ENCODE measurements at regions not wholly inside any gene's neighbourhood (a gene's known extent, or its start where the extent isn't known, plus 50 kb on each side); places are given as distances from the start of the nearest gene placed in this dataset.
A peak's percentile ranks its signal among the peaks of the same experiment; 100 is the strongest.
"Not testable (repeated sequence)": the region's sequence is repeated elsewhere in the genome, so short reads cannot be mapped to it uniquely, and the experiment has no call there.

DNA sequence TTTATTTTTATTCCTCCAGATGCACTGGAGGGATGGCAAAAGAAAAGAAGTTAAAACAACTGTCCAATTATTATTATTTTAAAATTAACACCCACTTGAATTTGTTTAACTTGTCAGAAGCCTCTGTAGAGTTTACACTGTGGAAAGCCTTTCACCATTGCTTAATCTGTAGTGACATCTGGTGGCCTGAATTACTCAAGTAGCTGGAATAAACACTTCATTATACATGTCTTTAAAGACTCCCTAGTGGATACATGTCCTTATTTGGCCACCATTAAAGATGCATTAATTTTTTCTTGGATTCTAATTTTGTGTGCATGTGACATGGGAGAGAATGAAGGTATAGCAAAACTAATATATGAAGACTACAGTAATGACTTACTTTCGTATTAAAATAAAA lies 1496.5 kb downstream of the FAM181B start:
- peak; percentile 7 to 9 for DNase-seq

DNA sequence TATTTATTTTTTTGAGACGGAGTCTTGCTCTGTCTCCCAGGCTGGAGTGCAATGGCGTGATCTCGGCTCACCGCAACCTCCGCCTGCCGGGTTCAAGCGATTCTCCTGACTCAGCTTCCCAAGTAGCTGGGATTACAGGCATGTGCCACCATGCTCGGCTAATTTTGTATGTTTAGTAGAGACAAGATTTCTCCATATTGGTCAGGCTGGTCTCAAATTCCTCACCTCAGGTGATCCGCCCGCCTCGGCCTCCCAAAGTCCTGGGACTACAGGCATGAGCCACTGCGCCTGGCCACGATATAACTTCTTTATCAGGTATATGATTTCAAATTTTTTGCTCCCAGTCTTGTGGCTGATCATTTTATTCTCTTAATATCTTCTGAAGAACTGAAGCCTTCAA lies 1506.3 kb downstream of the FAM181B start:
- DNase-seq, result not testable (repeated sequence)

DNA sequence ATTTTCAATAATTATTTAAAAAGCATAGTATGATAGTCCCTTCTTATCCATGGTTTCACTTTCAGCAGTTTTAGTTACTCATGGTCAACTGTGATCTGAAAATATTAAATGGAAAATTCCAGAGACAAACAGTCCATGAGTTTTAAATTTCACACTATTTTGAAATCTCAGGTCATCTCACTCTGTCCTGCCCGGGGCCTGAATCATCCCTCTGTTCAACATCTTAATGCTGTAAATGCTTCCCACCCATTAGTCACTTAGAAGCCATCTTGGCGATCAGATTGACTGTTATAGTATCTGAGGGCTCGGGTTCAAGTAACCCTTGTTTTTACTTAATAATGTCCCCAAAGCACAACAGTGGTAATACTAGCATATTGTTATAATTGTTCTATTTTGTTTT lies 1509.3 kb downstream of the FAM181B start:
- DNase-seq, result no peak

DNA sequence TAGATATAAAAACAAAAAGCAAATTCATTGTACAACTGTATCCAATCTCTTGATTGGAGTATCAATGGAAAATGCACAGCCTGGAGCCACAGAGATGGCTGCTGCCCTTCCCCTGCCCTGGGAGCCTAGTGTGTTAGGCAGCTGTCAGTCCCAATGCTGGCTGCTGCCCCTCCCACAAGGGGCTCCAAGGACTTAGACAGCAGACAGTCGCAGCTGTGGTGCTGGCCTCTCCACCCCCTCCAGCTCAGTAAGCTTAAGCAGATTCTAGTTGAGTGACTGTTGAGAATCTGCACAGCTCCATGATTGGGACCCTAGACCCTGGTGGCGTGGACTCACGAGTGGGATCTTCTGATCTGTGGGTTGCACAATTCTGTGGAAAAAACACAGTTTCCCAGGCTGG lies 1511.2 kb downstream of the FAM181B start:
- no peak for DNase-seq

DNA sequence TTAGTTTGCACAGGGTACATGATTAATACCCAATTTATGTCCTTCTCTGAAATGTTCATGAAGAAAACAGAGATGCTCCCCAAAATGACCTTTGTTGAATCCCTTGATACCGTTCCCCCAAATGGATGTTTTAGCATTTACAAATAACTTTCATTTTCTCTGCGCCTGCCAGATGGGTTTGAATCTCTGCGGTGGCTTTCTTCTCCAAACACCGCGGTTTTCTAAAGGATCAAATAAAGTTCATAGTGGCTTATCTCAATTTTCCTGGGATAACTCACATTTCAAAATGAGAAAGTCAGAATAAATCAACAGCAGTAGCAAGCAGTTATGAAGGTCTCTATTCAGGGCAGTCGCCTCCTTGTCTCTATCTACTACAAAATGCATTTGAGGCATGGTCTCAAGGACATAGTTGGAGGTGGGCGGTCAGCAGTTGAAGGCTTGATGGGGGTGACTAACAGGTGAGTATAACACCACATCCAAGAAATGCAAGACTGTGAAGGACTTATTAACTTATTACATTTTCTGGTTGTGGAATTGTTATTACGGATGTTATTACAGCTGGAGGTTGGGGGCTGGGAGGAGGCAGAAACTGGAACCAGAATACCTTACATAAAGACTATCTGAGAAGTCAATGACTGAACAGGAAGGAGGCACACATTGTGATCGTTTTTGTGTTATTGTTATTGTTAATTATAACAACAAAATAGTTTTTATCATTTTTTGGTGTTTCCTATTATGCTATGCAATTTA lies 1513.3 kb downstream of the FAM181B start:
- DNase-seq, result no peak

DNA sequence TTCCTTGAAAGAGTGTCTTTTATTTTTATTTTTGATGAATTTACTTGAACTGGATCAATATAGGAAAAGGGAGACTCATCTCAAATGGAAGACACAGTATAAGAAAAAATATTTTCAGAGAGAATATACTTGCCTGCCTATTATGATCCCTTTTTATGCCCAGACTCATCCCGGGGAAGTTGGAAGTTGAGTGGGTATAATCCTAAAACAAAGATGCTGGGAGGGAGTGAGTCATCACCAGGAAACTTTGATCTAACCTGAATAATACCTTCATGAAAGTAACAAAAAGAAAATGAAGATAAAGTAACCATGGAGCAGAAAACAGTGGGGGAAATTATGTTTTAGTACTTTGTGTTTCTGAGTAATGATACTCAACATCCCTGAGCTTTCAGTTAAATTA lies 1514.0 kb downstream of the FAM181B start:
- DNase-seq, result no peak

DNA sequence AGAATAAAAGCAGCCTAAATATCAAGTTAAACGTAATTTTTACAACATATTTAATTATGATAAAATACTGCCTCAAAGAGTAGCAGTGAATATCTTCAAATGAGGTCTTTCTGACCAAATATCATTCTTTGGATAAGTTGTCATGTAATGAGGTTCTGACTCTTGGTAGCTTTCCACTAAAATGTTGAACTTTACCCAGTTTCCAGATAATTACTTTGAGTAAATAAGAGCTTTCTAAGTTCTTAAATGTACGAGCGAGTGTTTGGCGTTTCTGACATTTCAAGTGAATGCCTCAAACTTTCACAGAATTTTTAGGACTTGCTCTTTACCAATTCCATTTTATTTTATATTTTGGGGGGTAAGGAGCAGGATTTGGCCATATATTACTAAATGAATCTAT lies 1515.2 kb downstream of the FAM181B start:
- DNase-seq, result no peak

DNA sequence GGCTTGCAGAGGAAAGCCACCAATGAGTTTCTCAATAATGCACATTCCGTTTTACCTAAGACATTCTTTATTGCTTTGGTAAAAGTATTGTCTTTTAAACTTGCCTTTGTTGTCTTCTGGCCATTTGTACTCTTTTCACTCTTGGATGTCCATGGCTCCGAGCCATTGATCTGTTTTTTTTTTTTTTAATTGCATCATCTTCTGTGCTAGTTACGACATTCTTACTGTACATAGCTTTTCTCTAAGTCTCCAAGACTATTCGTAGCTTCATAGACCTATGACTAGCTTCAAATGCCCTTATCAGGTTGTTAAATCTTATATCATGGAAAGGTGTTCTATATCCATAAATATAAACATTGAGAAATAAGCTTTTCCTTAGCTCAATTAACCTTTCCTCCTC lies 1522.6 kb downstream of the FAM181B start:
- DNase-seq, result no peak

DNA sequence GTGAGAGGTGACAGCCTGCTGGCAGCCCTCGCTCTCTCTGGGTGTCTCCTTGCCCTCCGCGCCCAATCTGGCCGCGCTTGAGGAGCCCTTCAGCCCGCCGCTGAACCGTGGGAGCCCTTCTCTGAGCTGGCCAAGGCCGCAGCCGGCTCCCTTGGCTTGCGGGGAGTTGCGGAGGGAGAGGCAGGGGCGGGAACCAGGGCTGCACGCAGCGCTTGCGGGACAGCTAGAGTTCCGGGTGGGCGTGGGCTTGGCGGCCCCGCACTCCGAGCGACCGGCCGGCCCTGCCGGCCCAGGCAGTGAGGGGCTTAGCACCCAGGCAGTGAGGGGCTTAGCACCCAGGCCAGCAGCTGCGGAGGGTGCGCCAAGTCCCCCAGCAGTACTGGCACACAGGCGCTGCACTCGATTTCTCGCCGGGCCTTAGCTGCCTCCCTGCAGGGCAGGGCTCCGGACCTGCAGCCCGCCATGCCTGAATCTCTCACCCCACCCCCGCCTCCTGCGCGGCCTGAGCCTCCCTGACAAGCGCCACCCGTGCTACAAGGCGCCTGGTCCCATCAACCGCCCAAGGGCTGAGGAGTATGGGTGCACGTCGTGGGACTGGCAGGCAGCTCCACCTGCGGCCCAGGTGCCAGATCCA lies 1526.1 kb downstream of the FAM181B start:
- DNase-seq, result no peak

DNA sequence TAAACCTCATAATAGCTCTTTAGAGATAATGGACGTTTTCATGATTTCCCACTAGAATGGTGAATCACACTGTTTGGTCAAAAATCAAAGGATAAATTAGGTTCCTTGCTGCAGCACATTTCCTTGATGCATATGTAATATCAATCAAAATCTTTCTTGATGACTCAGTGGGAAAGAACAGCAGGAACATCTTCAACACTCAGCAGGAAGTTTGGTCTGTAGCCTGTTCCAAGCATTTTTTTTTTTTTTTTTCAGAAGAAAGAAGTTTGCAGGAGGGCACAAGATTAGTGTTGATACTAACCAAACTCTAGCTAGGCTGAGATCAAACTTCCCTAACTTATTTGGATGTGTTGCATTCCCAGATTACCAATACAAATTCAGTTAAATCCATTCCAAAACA lies 1529.8 kb downstream of the FAM181B start:
- no peak for DNase-seq

DNA sequence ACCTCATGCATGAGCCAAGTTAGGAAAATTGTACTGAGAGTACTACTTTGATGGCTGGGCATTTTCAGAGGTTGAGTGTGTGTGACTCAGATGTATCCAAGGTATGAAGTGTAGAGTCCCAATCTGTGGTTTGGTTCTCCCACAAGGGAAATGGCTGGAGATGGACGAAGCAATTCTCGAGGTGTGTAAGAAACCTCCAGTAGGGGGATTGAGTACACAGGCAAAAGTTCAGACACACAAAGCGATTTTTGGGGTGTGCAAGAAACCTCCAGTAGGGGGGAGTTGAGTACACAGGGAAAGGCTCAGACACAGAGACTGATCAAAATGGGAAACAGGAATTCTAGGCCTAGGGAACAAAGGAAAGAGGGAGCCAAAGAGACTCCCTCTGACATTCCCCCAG lies 1536.3 kb downstream of the FAM181B start:
- DNase-seq, result no peak

DNA sequence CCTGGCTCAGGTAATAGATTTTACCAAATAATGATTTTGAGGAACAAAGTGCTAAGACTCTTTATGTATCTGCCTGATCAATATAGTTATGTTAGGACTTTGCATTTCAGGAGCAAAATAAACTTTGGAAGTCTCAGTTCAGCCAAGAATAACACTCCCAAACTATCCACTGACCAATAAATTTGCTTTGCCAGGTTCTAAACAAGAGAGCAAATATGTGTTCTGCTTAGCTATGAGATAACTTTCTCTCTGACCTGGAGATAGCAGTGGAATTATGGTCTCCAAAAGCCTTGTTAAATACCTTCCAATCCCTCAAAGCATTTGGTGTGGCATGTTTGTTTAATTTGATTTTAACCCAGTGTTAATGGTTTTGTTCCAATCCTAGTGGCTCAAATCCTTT lies 1541.1 kb downstream of the FAM181B start:
- DNase-seq, result no peak

DNA sequence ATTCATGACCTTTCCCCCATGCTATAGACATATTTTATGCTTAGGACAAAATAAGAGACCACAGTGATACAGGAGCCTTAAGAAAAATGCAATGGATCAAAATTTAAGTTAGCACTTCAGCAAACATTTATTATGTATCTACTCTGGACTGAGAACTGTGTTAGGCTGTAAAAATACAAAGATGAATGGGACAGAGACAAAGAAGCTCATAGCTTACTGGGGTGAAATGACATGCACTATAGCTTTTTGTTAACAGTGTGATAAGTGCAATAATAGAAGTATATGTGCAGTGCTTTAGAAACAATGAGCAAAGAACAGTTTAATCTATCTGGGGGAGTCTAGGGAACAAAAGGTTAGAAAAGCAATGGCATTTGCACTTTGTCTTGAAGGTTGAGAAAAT lies 1543.1 kb downstream of the FAM181B start:
- no peak for DNase-seq

DNA sequence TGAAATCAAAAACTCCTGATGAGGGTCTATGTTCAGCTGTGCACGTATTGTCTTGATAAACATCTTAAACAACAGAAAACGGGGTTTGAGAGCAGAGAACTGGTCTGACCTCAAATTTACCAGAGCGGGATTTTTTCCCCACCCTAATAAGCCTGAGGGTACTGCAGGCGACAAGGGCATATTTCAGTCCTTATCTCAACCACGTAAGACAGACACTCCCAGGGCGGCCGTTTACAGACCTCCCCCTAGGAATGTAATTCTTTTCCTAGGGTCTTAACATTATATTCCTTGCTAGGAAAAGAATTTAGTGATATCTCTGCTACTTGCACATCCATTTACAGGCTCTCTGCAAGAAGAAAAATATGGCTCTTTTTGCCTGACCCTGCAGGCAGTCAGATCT lies 1546.6 kb downstream of the FAM181B start:
- DNase-seq, result not testable (repeated sequence)

DNA sequence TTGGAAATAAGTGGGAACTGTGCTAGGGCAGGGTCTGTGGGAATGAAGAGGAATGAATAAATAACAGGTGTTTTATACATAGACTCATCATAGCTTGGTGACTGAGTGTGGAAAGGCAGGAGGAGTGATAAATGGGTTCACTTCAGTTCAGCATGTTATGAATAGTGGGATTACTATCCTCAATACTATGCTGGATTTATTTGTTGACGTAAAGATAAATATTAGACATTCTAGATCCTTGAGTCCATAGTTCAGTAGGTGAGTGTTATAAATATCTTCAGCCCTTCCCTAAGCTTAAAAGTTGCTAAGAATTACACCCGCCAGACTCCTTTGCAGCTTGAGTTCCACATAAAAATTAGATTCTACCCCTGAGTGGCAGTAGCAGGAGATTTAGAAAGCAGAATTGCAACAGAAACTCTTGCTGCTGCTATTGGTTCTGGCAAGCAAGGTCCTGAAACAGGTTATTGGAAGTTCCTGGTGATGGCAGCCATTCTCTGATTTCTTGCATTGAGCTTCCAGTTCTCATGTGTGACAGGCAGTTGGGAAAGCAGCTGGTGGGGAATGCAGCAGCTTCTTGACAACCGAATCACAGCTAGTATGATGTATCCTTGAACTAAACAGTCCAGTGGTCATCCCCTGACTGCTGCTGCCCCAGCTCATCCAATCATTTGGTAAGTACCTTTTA lies 1558.9 kb downstream of the FAM181B start:
- no peak for DNase-seq

DNA sequence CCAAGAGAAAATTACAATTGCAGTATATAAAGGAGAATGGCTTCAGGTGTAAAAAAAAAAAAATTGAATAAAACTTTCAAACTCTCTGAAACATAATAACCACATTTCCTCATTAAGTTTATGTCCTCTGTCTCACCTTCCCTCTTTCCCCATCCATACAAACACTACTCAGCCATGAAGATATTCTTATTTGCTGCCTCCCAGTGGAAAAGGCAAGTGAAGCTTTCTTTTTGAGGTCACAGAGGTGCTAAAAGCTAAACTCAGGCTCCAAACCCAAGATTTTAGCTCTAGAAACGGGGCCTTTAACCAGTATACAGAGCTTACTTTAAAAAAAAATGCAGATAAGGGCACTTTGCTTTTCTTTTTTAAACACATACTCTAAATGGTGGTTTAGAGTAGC lies 1568.5 kb downstream of the FAM181B start:
- no peak for DNase-seq

DNA sequence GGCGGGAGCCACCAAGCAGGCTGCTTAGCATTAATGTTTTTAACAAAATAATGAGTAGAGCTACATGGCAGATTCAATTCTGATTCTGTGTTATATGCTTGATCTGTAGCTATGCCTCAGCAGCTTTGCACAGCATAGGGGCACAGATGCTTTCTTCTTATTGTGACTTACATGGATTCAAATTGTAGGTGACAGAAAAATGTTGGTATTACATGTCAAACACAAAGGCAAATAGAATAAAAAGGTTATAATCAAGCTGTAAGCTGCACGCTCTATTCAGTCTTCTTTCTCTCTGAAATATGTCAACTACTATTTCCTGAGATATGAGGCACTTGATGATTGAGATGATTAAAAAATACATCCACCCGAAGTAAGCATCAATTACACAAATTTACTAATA lies 1573.8 kb downstream of the FAM181B start:
- DNase-seq, result no peak

DNA sequence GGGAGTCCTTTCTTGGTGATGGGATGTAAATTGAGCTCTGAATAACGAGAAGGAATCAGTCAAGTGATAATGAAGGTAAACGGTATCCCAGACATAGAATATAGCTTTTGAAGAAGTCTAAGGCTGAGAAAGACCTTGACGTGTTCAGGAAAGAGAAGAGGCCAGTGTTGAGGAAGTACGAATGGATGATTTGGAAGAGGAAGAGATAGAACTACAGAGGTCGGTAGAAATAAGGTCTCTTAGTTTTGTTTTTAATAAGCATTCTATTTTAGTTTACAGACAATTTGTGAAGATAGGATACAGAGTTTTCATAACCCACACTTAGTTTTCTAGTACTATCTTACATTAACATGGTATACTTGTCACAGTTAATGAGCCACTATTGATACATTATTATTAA lies 1598.1 kb downstream of the FAM181B start:
- no peak for DNase-seq

DNA sequence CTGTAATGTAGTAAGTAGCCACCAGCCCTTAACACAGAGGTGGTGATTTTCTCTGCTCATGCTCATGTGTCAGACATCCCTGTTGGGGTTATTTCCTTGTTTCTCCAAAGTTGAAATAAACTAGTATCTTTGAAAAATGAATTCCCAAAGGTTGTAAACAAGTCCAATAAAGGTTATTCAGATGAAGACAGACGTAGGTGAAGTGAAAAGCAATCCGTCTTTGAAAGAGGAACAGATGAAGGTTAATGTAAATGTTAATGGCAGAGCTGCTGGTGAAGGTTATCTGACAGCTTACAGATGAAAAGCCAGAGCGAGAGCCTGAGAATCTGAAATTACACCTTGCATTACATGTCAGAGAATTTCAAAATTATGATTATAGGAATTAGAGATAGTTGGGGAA lies 1604.0 kb downstream of the FAM181B start:
- DNase-seq, result no peak

DNA sequence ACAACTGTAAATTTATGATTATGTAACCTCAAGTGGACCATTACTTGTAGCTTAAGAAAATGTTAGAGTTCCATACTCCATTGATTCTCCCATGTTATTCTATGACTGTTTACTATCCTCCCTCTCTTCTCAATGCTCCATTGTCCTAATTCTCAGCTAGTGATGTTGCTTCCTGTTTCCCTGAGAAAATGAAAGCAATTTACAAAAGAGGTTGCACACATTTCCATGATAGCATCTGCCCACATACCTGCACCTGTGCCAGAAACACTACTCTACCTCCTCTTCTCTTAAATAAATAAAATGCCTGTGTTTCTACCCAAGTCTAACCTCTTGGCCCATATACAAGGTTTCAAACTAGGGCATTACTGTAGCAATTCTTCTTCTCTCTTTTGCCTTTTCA lies 1620.9 kb downstream of the FAM181B start:
- no peak for DNase-seq

DNA sequence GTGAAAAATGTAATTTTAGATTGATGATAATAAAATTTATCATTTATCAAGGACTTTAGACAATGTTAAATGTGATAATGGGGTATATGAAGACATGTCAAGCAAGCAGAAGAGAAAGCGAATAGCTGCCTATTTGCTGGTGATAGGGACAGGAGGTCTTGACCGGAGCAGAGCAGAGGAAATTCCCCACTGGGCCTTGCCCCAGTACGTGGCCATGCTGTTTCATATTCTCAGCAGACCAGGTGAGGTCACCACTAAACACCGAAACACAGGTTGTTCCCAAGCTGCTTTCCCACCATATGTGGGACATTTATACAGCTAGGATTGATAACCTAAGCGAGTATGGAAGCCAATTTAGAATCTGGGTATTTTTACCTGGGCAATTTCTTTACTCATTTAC lies 1629.6 kb downstream of the FAM181B start:
- DNase-seq, result no peak

DNA sequence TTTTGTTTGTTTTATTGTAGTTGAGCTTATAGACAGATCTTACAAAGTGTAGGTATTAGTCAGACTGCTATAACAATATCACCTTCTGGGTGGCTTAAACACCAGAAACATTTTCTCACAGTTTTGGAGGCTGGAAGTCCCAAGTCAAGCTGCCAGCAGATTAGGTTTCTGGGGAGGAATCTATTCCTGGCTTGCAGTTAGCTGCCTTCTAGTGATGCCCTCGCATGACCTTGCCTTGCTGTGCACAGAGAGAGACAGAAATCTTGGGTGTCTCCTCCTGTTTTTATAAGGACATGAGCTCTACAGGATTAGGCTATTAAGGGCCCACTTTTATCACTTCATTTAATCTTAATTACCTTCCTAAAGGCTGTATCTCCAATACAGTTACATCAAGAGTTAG lies 1635.2 kb downstream of the FAM181B start:
- no peak for DNase-seq

DNA sequence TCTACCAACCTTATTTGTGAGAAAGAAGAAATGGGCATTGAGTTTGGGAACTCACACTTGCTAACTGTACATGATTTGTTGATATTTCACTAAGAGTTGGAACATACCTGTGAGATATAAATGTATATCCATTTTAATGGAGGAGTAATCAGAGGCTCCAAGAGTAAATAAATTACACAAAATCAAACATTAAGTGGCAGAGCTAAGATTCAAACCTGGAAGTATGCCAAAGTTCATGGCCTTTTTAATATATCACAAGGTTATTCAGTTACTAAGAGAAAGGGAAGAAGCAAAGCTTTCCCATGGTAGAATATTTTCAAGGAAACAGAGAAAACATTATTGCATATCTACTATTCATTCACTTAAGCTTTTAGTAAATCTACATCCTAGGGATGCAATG lies 1641.1 kb downstream of the FAM181B start:
- DNase-seq, result no peak

DNA sequence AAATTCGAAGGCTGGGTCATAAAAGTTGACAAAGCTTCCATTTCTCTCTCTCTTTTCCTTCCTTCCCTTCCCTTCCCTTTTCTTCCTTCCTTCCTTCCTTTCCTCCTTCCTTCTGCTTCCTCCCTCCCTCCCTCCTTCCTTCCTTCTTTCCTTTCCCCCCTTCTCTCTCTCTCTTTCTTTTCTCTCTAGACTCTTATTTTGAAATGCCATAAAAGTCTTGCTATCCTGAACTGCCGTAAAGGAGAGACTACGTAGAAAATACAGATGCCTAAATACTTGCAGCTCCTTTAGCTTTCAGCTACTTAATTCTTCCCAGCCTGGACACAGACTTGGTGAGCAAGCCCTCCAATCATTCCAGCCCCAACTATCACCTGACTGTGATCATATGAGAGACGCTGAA lies 1644.4 kb downstream of the FAM181B start:
- no peak for DNase-seq
